ENCODE measurements at regions not wholly inside any gene's neighbourhood (a gene's known extent, or its start where the extent isn't known, plus 50 kb on each side); places are given as distances from the start of the nearest gene placed in this dataset.

- DNase-seq (ENCODE audit: low spot score): no peak
These were observed 56.4 kb downstream of the CD24 start for GRCh38 chr6:106918115-106918514.

DNA sequence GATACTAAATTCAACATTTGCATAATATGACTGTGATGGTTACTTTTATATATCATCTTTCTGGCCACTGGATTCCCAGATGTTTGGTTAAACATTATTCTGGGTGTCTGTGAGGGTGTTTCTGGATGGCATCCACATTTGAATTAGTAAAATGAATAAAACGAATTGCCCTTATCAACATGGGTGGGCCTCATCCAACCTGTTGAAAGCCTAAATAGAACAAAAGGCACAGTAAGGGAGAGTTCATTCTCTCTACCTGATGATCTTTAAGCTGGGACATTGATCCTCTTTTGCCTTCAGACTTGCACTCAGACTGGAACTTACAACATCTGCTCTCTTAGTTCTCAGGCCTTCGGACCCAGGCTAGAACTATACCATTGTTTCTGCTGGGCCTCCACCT is 57.6 kb downstream of the CD24 start:
- DNase-seq (ENCODE audit: low spot score): no peak

- DNase-seq (ENCODE audit: low spot score): no peak
These were observed 60.8 kb downstream of the CD24 start for GRCh38 chr6:106913676-106914280.

DNA sequence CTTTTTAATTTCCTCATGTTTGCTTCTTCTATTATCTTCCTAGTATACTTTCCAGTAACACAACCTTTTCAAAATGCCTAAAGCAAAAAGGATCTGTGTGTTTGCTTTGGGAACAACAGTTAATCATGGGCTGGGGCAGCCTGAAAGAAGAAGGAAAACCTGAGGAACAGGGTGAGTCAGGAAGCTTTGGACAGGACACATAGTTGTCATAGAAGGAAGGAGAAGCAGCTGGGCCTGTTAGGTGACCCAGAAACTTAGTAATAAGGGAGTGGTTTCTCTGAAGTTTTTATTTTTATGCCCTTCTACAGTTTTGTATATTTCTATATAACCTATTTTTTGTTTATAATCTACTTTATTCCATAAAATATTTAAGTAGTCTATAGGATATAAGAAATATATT is 61.4 kb downstream of the CD24 start:
- DNase-seq (ENCODE audit: low spot score): no peak

- DNase-seq (ENCODE audit: low spot score): no peak
These were observed 62.4 kb downstream of the CD24 start for GRCh38 chr6:106912091-106912490.

DNA sequence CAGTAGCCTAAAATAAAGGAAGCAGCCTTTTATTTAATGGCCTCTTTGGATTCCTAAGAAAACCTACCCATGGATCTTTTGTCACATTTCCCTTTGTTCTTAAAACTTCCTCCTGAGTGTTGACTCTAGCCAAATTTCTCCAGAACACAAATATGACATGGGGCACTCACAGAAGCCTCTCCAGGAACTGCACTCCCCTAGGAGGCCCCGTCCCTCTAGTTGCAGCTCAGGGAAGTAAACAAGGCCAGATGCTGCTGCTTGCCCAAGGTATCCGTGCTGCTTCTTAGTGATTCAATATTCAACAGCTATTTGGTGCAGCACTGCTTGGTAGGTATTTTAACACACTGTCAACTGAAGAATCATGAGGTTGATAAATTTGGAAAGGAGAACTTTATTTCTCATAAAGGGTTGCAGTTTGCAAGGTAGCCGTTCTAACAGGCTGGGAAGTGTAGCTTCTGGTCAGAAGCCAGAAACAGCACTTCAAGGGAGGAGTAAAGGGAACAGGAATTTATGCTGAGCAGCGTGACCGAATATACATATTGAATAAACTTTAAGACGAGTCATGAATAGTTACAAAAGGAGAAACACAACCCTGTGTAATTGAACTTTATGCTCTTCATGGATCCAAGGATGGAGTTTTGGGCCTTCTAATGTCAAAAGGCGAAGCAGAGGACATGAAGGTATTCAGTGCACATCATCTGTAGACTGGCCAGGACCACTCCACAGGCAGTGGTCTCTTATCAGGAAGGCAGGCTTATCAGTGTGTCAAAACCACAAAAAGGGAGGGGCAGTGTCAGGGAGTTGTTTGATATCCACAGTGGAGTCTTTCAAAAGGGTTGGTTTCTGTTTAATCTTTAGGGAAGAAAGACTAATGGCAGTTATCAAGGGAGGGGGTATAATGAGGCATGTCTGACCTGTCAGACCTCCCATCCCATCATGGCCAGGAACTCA is 63.3 kb downstream of the CD24 start:
- DNase-seq (ENCODE audit: low spot score): no peak

- no peak for DNase-seq (ENCODE audit: low spot score)
These were observed 66.1 kb downstream of the CD24 start for GRCh38 chr6:106908386-106908840.

DNA sequence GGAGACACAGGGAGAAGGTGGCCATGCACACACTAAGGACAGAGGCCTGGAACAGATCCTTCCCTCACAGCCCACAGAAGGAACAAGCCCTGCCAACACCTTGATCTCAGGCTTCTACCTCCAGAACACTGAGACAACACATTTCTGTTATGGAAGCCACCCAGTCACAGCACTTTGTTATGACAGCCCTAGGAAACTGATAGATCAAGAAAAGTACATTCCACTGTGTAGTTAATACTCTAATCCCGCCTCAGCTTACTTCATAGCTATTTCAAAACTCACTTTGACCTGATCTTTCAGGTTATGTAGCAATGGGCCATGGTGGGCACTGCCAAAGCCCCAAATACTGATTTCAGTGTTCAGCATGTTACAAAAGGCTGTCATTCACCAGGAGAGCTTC is 66.8 kb downstream of the CD24 start:
- DNase-seq (ENCODE audit: low spot score): no peak

DNA sequence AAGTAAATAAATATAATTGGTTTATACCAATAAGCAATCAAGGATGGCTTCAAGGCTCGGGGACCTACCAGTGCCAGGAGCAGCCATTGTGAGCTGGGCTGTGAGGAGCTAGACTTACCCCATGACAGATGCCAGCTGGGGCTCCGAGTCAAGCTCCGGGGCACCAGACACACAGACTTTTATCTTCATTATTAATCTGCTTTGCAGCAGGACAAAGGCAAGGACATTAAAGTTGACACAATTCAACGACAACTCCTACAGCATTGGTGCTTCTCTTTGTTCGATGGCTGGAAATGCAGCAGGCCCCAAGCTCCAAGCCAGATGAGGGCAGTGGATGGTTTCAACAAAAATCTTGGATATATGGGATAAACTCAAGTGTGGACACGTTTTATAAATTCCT is 68.3 kb downstream of the CD24 start:
- DNase-seq (ENCODE audit: low spot score): no peak

GRCh38 chr6:106903299-106903698 is 71.2 kb downstream of the CD24 start:
- DNase-seq (ENCODE audit: low spot score): no peak

DNA sequence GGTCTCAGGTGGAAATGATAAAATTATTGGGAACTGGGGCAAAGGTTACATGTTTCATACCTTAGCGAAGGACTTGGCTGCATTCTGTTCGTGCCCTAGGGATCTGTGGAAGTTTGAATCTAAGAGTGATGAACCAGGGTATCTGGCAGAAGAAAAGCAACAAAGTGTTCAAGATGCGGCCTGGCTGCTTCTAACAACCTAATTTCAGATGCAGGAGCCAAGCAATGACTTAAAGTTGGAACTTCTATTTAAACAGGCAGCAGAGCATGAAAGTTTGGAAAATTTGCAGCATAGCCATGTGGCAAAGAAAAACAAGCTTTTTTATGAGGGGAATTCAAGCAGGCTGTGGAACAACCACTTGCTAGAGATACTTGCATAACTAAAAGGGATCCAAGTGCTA is 73.5 kb downstream of the CD24 start:
- no peak for DNase-seq (ENCODE audit: low spot score)

GRCh38 chr6:106899697-106900096 is 74.8 kb downstream of the CD24 start:
- no peak for DNase-seq (ENCODE audit: low spot score)

- no peak for DNase-seq (ENCODE audit: low spot score)
These were observed 76.9 kb downstream of the CD24 start for GRCh38 chr6:106897580-106897979.

DNA sequence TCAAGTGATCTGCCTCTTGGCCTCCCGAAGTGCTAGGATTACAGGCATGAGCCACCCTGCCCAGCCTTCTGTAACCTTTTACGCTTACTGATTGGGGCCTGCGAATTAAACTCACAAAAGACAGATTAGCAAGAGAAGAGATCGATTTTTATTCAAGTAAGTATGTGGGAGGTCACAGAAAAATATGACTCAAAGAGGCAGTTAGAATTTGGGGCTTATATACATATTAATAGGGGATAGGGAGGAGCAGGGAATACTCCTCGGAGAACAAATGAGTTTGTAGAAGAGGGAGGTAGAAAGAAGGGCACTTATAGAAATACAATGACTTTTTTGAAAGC is 78.9 kb downstream of the CD24 start:
- DNase-seq (ENCODE audit: low spot score): no peak

GRCh38 chr6:106894978-106895702 is 79.4 kb downstream of the CD24 start:
- DNase-seq (ENCODE audit: low spot score): no peak

DNA sequence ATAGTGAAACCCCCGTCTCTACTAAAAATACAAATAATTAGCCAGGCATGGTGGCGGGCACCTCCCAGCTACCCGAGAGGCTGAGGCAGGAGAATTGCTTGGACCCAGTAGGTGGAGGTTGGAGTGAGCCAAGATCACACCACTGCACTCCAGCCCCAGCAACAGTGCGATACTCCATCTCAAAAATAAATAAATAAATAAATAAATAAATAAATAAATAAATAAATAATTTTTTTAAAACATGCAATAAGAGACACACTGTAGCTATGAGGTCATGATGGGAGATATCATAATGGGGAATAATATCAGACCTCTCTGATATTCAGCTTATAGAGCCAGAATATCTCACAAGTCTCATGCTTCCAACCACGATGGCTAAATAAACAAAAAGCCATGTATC is 82.3 kb downstream of the CD24 start:
- DNase-seq (ENCODE audit: low spot score): no peak

GRCh38 chr6:106890447-106890846 is 84.1 kb downstream of the CD24 start:
- no peak for DNase-seq (ENCODE audit: low spot score)

GRCh38 chr6:106889692-106890091 is 84.8 kb downstream of the CD24 start:
- no peak for DNase-seq (ENCODE audit: low spot score)

- no peak for DNase-seq (ENCODE audit: low spot score)
These were observed 87.4 kb downstream of the CD24 start for GRCh38 chr6:106886922-106887797.

GRCh38 chr6:106886081-106886843 is 88.3 kb downstream of the CD24 start:
- no peak for DNase-seq (ENCODE audit: low spot score)

DNA sequence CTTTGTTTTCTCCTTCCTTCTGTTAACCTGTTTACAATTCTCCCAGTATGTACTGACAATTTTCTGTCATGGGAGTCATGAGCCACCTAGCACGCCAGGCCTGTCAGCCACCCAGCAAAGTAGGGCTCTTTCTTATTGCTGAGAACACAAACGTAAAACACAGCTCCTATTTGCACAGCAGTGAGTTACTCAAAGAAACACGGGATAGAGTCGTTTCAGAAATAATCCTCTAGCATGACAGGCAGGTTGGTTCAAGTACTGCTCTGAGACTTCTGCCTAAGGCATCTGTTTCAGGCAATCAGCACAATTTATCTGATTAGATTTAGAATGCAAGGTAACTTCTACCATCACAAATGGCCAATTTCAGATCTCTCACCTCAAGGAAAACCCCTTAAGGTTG is 88.8 kb downstream of the CD24 start:
- DNase-seq (ENCODE audit: low spot score): no peak
